HG03432 (cell line): ENCODE measurements at regions not wholly inside any gene's neighbourhood (a gene's known extent, or its start where the extent isn't known, plus 50 kb on each side); places are given as distances from the start of the nearest gene placed in this dataset.

Source experiments
- ATAC-seq: cut with Tn5 transposase; IDR thresholded peaks from one replicate; pipeline ENCODE4 v1.9.1; 2021; ENCODE audit warnings: mild to moderate bottlenecking, moderate library complexity; ENCODE audit not compliant: unreplicated experiment

DNA sequence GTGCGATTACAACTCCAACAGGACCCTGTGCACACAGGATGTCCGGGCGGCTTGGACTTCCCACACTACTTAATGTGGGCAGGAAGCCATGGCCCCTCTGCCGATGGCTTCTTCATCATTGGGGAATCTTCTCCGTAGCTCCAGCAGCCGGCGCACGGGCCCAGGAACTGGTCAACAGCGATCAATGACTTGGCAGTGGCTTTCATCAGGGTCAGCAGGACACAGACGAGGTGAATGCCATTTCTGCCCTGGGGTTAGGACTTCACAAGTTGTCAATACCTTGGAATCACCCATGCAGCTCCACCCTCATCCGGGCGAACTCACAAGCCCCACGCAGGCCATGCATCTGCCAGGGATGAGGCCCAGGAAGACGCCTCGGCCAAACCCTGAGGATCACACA is 645.7 kb downstream of the BRD1 start:
- ATAC-seq, result no peak

- no peak for ATAC-seq
Observed at GRCh38 chr22:49181431-49181830, 646.2 kb downstream of the BRD1 start.

- ATAC-seq, result no peak
Observed at GRCh38 chr22:49180683-49181024, 647.0 kb downstream of the BRD1 start.

DNA sequence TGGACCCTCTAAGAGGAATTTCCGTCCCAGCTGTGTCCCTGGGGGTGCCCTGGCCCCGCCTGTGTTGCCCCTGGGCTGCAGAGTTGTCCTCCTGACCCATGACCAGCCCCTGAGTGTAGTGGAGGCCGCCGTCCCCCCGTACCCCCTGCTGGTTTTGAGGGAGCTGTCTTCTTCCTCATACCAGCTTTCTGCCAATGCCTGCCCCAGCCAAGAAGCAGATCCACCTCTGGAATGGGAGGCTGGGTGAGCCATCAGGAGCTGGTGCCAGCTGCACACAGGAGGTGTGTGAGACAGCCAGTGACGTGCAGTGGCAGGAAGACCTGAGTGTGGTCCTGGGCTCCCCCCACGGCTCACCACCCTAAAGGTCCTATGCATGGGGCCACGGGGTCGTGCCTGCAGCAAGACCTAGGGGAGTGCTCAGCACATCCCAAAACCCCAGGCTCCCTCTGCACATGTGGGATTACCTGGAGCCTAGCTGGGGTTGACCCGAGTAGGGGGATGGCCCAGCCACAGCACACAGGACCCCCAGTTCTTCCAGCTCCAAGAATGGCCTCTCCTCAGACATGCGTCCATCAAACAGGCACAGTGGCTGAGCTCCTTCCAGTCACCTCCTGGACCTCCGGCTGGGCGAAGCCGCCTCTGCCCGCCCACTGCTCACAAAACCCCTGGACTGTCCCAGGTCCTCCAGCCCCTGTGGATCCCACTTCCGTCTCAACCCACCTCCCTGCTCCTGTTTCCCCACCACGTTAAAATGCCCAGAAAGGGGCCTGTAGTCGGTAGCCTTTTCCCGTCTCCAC is 647.6 kb downstream of the BRD1 start:
- ATAC-seq, result no peak

- no peak for ATAC-seq
Observed at GRCh38 chr22:49179175-49179574, 648.5 kb downstream of the BRD1 start.

- ATAC-seq, result no peak
Observed at GRCh38 chr22:49178246-49179005, 649.2 kb downstream of the BRD1 start.

GRCh38 chr22:49177666-49178065 is 650.0 kb downstream of the BRD1 start:
- ATAC-seq, result no peak

GRCh38 chr22:49176956-49177355 is 650.7 kb downstream of the BRD1 start:
- ATAC-seq, result no peak

GRCh38 chr22:49170053-49170452 is 657.6 kb downstream of the BRD1 start:
- ATAC-seq, result no peak

GRCh38 chr22:49169074-49169744 is 658.5 kb downstream of the BRD1 start:
- ATAC-seq, result no peak

DNA sequence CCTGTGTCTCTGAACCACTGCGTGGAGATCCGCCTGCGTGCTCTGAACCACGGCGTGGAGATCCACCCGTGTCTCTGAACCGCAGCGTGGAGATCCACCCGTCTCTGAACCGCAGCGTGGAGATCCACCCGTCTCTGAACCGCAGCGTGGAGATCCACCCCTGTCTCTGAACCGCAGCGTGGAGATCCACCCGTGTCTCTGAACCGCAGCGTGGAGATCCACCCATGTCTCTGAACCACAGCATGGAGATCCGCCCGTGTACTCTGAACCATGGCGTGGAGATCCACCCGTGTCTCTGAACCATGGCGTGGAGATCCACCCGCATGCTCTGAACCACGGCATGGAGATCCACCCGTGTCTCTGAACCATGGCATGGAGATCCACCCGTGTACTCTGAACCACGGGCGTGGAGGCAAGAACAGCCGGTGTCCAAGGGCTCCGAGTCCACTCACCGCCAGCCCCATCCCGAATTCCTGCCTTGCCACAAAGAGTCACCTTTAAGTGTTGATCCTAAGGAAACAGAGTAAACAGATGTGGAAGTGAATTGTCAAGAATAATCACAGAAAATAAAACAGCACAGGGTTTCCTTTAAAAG is 659.4 kb downstream of the BRD1 start:
- no peak for ATAC-seq

DNA sequence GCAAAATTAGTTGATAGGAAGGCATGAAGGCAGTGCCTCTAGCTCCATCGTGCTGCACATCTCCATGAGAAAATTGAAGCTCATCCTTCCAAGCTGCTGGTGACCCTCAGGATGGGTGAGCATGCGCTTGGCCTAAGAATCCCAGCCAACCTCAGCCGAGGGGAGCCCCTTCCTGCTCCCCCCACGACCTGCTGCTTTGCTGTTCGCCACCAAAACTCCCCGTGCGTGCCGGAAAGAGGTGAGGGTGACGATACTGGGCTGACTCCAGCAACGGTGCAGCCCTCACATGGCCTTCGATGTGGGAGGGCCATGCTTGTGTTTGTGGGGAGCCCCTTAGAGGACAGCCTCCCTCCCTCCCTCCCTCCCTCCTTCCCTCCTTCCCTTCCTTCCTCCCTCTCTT is 660.9 kb downstream of the BRD1 start:
- no peak for ATAC-seq

- ATAC-seq, result no peak
Observed at GRCh38 chr22:49166211-49166610, 661.5 kb downstream of the BRD1 start.

GRCh38 chr22:49164773-49165320 is 662.8 kb downstream of the BRD1 start:
- no peak for ATAC-seq

- no peak for ATAC-seq
Observed at GRCh38 chr22:49163960-49164690, 663.5 kb downstream of the BRD1 start.

DNA sequence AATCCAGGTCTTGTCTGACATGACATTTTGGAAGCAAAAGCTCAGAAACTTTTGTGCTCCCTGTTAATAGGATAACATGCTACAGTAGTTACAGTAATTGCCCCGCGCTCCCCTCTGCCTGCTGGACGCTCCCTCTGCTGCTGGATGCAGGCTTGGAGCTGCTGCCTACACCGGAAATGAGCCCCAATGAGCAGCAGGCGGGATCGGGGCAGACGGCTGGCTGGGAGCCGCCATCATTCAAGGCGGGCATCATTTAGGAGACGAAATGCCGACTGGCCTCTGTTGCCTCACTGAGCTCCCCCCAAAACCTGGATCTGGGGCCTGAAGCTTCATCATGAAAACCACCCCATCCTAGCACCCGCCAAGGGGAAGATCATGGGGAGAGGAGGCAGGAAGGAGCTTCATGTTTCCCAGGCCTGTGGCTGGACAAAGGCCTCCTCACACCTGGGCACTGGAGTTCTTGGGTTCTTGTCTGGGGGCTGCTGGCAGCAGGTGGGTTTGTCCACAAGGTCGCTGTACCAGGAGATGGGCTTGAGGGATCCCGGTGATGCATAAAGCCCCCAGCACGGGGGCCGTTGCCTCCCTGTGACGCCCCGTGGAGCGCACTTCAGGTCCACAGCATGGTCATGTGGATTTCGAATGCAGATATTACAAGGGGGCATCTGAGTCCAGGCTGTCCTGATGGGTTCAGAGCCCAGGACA is 664.3 kb downstream of the BRD1 start:
- ATAC-seq, result no peak

- no peak for ATAC-seq
Observed at GRCh38 chr22:49162841-49163240, 664.8 kb downstream of the BRD1 start.

DNA sequence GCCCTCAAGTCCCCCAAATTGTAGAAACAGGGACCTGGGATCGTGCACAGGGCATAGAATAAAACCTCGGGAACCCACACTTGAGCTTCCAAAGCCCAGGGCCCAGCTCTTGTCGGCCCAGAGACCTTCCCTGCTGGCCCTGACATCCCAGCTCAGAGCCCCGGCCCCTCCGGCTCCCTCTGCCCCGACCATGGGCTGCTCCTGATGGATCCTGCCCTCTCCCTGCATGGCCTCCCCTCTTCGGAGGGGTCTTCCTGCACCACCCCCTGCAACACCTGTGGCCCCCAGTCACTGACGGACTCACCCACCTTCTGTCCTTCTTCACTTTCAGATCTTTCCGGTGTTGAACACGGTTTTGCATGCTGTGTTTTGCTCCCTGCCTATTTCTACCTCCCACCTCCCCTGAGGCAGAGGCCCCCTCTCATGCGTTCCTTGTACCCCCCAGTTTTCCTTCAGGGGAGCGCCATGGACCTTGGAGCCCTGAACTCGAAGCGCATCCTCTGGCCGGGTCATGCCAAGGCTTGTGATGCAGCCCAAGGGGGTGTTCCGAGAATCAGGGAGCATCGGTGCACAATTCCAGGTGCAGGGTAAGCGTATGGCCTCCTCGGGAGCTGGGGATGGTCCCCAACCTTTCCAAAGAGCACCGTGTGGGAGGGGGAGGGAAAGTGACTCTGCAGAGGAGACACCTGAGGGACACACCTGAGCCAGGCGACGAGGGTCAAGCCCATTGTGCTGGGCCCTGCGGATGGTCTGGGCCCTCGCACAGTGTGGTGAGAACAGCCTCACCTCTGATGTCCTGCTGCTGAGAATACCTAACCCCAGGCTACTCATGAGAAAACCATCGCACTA is 666.4 kb downstream of the BRD1 start:
- ATAC-seq, result no peak
